Mesendoderm (in vitro differentiated cells): ENCODE measurements at regions not wholly inside any gene's neighbourhood (a gene's known extent, or its start where the extent isn't known, plus 50 kb on each side); places are given as distances from the start of the nearest gene placed in this dataset.

Experiments used
- DNase-seq: peaks from one replicate; pipeline ENCODE4 v3.0.0; 2013
- H2AK5ac ChIP-seq: 2 replicates; pipeline ENCODE4 v1.6.1; 2013; ENCODE audit warnings: low read length, inconsistent platforms
- H2BK120ac ChIP-seq: 2 replicates; pipeline ENCODE4 v1.6.1; 2013; ENCODE audit warnings: low read depth, mild to moderate bottlenecking, low read length, moderate library complexity, mixed read lengths
- H2BK15ac ChIP-seq: replicated peaks from 2 replicates; pipeline ENCODE4 v1.6.1; 2013; ENCODE audit warnings: low read depth, mild to moderate bottlenecking, moderate library complexity
- H2BK5ac ChIP-seq: 2 replicates; pipeline ENCODE4 v1.6.1; 2013; ENCODE audit warnings: low read length, inconsistent platforms
- H3K18ac ChIP-seq: 2 replicates; pipeline ENCODE4 v1.6.1; 2013; ENCODE audit warnings: mild to moderate bottlenecking, low read length, mixed read lengths
- H3K23ac ChIP-seq: one replicate; pipeline ENCODE4 v1.6.1; 2013; ENCODE audit warnings: low read length
- H3K27ac ChIP-seq: 2 replicates; pipeline ENCODE4 v1.5.1; 2013; ENCODE audit warnings: low read depth, mild to moderate bottlenecking, inconsistent platforms, low read length, moderate library complexity
- H3K27me3 ChIP-seq: 2 replicates; pipeline ENCODE4 v1.6.1; 2013; ENCODE audit warnings: low read length, control low read depth, mild to moderate bottlenecking, inconsistent platforms; ENCODE audit not compliant: insufficient read depth, poor library complexity
- H3K36me3 ChIP-seq: 2 replicates; pipeline ENCODE4 v1.6.1; 2013; ENCODE audit warnings: low read length, inconsistent platforms; ENCODE audit not compliant: control insufficient read depth, insufficient read depth
- H3K4ac ChIP-seq: one replicate; pipeline ENCODE4 v1.6.1; 2013; ENCODE audit warnings: low read depth, mild to moderate bottlenecking, low read length, moderate library complexity
- H3K4me1 ChIP-seq: 2 replicates; pipeline ENCODE4 v1.6.1; 2013; ENCODE audit warnings: low read depth, low read length, inconsistent platforms; ENCODE audit not compliant: control insufficient read depth
- H3K4me2 ChIP-seq: 2 replicates; pipeline ENCODE4 v1.6.1; 2013; ENCODE audit warnings: low read length
- H3K4me3 ChIP-seq: 2 replicates; pipeline ENCODE4 v1.5.1; 2013; ENCODE audit warnings: mild to moderate bottlenecking, low read length
- H3K56ac ChIP-seq: one replicate; pipeline ENCODE4 v1.6.1; 2013; ENCODE audit warnings: low read length
- H3K79me1 ChIP-seq: 2 replicates; pipeline ENCODE4 v1.6.1; 2013; ENCODE audit warnings: low read length, inconsistent platforms
- H3K79me2 ChIP-seq: 2 replicates; pipeline ENCODE4 v1.6.1; 2013; ENCODE audit warnings: mild to moderate bottlenecking, low read length; ENCODE audit not compliant: control insufficient read depth, insufficient read depth
- H3K9ac ChIP-seq: 2 replicates; pipeline ENCODE4 v1.6.1; 2013; ENCODE audit warnings: low read length, inconsistent platforms
- H4K5ac ChIP-seq: one replicate; pipeline ENCODE4 v1.6.1; 2013; ENCODE audit warnings: low read length
- H4K8ac ChIP-seq: one replicate; pipeline ENCODE4 v1.6.1; 2013; ENCODE audit warnings: low read depth, mild to moderate bottlenecking, control low read depth, low read length, moderate library complexity
- WGBS: extraction: QIAGEN DNeasy Blood & Tissue Kit; methylation state at CpG from one replicate; pipeline ENCODE4 v1.1.7; 2013; ENCODE audit warnings: low lambda C conversion rate, missing lambda C conversion rate; ENCODE audit not compliant: insufficient coverage; ENCODE audit errors: extremely low coverage; 5-methylcytosine and 5-hydroxymethylcytosine counted together

- no peak overlapping the region for H2BK5ac ChIP-seq
- H2BK15ac ChIP-seq = no peak overlapping the region
- no peaks in the 10 kb centered on the region for H3K79me2 ChIP-seq
- no peak overlapping the region for H3K4me3 ChIP-seq
- H3K4me1 ChIP-seq = no peaks in the 10 kb centered on the region
- no CpG with 5 or more reads among the region's 1 CpG for WGBS
- H4K5ac ChIP-seq = no peak overlapping the region
- H3K23ac ChIP-seq = no peak overlapping the region
- H2AK5ac ChIP-seq = no peak overlapping the region
- H3K18ac ChIP-seq = no peak overlapping the region
- H3K56ac ChIP-seq = no peak overlapping the region
- H3K27ac ChIP-seq = no peak overlapping the region
- H4K8ac ChIP-seq = no peak overlapping the region
- H3K4me2 ChIP-seq = no peak overlapping the region
- no peaks in the 10 kb centered on the region for H3K36me3 ChIP-seq
- H3K27me3 ChIP-seq = no peaks in the 10 kb centered on the region
- no peak overlapping the region for H3K9ac ChIP-seq
- no peaks in the 10 kb centered on the region for H3K79me1 ChIP-seq
- no peak overlapping the region for H2BK120ac ChIP-seq
- DNase-seq = no peak
- no peak overlapping the region for H3K4ac ChIP-seq
Observed at GRCh38 chr3:80094589-80094988, 326.8 kb upstream of the ROBO1 start.

GRCh38 chr3:80087767-80088166 lies 320.0 kb upstream of the ROBO1 start:
- H3K4me1 ChIP-seq = no peaks in the 10 kb centered on the region
- no peak overlapping the region for H4K8ac ChIP-seq
- H3K18ac ChIP-seq = no peak overlapping the region
- no peak overlapping the region for H3K23ac ChIP-seq
- H3K4me3 ChIP-seq = no peak overlapping the region
- DNase-seq = no peak
- H2BK15ac ChIP-seq = no peak overlapping the region
- no peak overlapping the region for H3K27ac ChIP-seq
- H3K79me1 ChIP-seq = no peaks in the 10 kb centered on the region
- no peak overlapping the region for H3K4me2 ChIP-seq
- no peak overlapping the region for H3K56ac ChIP-seq
- H3K79me2 ChIP-seq = no peaks in the 10 kb centered on the region
- H3K36me3 ChIP-seq = no peaks in the 10 kb centered on the region
- no peak overlapping the region for H4K5ac ChIP-seq
- H2BK5ac ChIP-seq = no peak overlapping the region
- H2AK5ac ChIP-seq = no peak overlapping the region
- H3K9ac ChIP-seq = no peak overlapping the region
- WGBS = no CpG with 5 or more reads among the region's 1 CpG
- no peaks in the 10 kb centered on the region for H3K27me3 ChIP-seq
- H2BK120ac ChIP-seq = no peak overlapping the region
- H3K4ac ChIP-seq = no peak overlapping the region

GRCh38 chr3:80086426-80086825 lies 318.6 kb upstream of the ROBO1 start:
- Histone ChIP-seq H2BK5ac (no peak overlapping the region), H3K56ac (no peak overlapping the region), H2BK120ac (no peak overlapping the region), H3K4me1 (no peaks in the 10 kb centered on the region), H3K18ac (no peak overlapping the region), H3K9ac (no peak overlapping the region), H3K23ac (no peak overlapping the region), H3K27me3 (no peaks in the 10 kb centered on the region), H3K4ac (no peak overlapping the region), H3K79me1 (no peaks in the 10 kb centered on the region), H4K8ac (no peak overlapping the region), H3K4me2 (no peak overlapping the region), H2BK15ac (no peak overlapping the region), H3K4me3 (no peak overlapping the region), H3K79me2 (no peaks in the 10 kb centered on the region), H4K5ac (no peak overlapping the region), H3K27ac (no peak overlapping the region), H2AK5ac (no peak overlapping the region), H3K36me3 (no peaks in the 10 kb centered on the region)
- no peak for DNase-seq

GRCh38 chr3:80079886-80080285 lies 312.1 kb upstream of the ROBO1 start:
- H3K36me3 ChIP-seq = no peaks in the 10 kb centered on the region
- no peaks in the 10 kb centered on the region for H3K27me3 ChIP-seq
- H3K27ac ChIP-seq = no peak overlapping the region
- H2BK15ac ChIP-seq = no peak overlapping the region
- H3K23ac ChIP-seq = no peak overlapping the region
- H4K5ac ChIP-seq = no peak overlapping the region
- H3K4me1 ChIP-seq = no peaks in the 10 kb centered on the region
- no peak for DNase-seq
- H3K4ac ChIP-seq = no peak overlapping the region
- no peaks in the 10 kb centered on the region for H3K79me1 ChIP-seq
- H3K18ac ChIP-seq = no peak overlapping the region
- no peak overlapping the region for H2BK120ac ChIP-seq
- H4K8ac ChIP-seq = no peak overlapping the region
- H3K9ac ChIP-seq = no peak overlapping the region
- H3K4me3 ChIP-seq = no peak overlapping the region
- H2AK5ac ChIP-seq = no peak overlapping the region
- no peak overlapping the region for H3K4me2 ChIP-seq
- no peaks in the 10 kb centered on the region for H3K79me2 ChIP-seq
- no peak overlapping the region for H2BK5ac ChIP-seq
- no peak overlapping the region for H3K56ac ChIP-seq

- no peak overlapping the region for H3K23ac ChIP-seq
- H3K79me1 ChIP-seq = no peaks in the 10 kb centered on the region
- H3K79me2 ChIP-seq = no peaks in the 10 kb centered on the region
- no peaks in the 10 kb centered on the region for H3K4me1 ChIP-seq
- H3K27ac ChIP-seq = no peak overlapping the region
- no peak overlapping the region for H3K4me2 ChIP-seq
- no peak overlapping the region for H2AK5ac ChIP-seq
- no peak overlapping the region for H2BK15ac ChIP-seq
- no CpG with 5 or more reads among the region's 3 CpGs for WGBS
- H3K36me3 ChIP-seq = no peaks in the 10 kb centered on the region
- H4K8ac ChIP-seq = no peak overlapping the region
- no peak overlapping the region for H3K9ac ChIP-seq
- no peaks in the 10 kb centered on the region for H3K27me3 ChIP-seq
- H3K4me3 ChIP-seq = no peak overlapping the region
- H3K4ac ChIP-seq = no peak overlapping the region
- no peak overlapping the region for H3K18ac ChIP-seq
- no peak overlapping the region for H2BK5ac ChIP-seq
- no peak for DNase-seq
- H4K5ac ChIP-seq = no peak overlapping the region
- no peak overlapping the region for H2BK120ac ChIP-seq
- H3K56ac ChIP-seq = no peak overlapping the region
Observed at GRCh38 chr3:80068459-80068858, 300.7 kb upstream of the ROBO1 start.

DNA sequence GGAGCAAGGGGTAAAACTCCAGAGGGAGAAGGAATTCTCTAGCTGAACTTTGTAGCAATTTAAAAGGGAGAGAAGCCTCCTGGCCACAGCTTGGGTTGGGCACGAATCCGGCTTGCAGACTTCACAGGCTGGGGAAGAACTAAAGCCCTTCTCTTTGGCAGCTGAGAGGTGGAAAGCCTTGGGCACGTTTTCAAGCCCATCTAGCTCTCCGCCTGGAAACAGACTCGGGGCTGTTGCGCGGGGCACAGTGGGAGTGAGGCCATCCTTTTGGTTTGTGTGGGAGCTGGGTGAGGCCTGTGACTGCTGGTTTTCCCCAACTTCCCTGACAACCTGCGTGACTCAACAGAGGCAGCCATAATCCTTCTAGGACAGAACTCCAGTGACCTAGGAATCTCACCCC lies 295.7 kb upstream of the ROBO1 start:
- Histone ChIP-seq H2AK5ac (no peak overlapping the region), H3K27me3 (no peaks in the 10 kb centered on the region), H4K5ac (no peak overlapping the region), H3K4me2 (no peak overlapping the region), H2BK15ac (no peak overlapping the region), H3K56ac (no peak overlapping the region), H2BK5ac (no peak overlapping the region), H3K79me2 (no peaks in the 10 kb centered on the region), H3K4ac (no peak overlapping the region), H3K27ac (no peak overlapping the region), H3K23ac (no peak overlapping the region), H3K18ac (no peak overlapping the region), H3K9ac (no peak overlapping the region), H3K4me3 (no peak overlapping the region), H3K4me1 (no peaks in the 10 kb centered on the region), H2BK120ac (no peak overlapping the region), H4K8ac (no peak overlapping the region), H3K79me1 (no peaks in the 10 kb centered on the region), H3K36me3 (no peaks in the 10 kb centered on the region)
- DNase-seq = no peak
- no CpG with 5 or more reads among the region's 8 CpGs for WGBS
